ENCODE measurements at regions not wholly inside any gene's neighbourhood (a gene's known extent, or its start where the extent isn't known, plus 50 kb on each side); places are given as distances from the start of the nearest gene placed in this dataset.

DNA sequence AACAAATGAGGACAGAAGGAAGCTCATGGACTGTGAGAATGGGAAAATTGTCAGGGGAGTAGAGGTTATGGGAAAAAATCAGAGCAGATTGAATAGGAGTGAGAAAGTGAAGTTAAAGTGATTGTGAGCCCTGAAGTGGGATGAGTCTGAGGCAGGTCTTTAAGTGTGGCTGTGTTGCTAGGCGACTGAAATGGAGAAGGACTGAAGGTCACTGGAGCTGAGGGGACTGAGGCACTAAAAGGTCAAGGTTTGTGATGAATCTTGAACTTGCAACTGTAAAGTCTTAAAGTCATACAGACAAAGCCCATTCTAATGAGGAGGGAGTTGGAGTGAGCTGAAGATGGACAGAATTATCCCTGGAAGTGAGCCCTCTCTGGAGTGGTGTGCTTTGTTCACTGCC, 518.9 kb downstream of the TUSC7 start:
- DNase-seq (ENCODE audit: low read depth) = no peak
- TF ChIP-seq, protein P1, sequence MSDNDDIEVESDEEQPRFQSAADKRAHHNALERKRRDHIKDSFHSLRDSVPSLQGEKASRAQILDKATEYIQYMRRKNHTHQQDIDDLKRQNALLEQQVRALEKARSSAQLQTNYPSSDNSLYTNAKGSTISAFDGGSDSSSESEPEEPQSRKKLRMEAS (IDR thresholded peaks at IDR 0.05; ENCODE audit: low read depth, low read length) = no peak
- TF ChIP-seq POLR2A (IDR thresholded peaks at IDR 0.05; ENCODE audit: extremely low read depth, insufficient read length) = no peak
- TF ChIP-seq, protein P2, sequence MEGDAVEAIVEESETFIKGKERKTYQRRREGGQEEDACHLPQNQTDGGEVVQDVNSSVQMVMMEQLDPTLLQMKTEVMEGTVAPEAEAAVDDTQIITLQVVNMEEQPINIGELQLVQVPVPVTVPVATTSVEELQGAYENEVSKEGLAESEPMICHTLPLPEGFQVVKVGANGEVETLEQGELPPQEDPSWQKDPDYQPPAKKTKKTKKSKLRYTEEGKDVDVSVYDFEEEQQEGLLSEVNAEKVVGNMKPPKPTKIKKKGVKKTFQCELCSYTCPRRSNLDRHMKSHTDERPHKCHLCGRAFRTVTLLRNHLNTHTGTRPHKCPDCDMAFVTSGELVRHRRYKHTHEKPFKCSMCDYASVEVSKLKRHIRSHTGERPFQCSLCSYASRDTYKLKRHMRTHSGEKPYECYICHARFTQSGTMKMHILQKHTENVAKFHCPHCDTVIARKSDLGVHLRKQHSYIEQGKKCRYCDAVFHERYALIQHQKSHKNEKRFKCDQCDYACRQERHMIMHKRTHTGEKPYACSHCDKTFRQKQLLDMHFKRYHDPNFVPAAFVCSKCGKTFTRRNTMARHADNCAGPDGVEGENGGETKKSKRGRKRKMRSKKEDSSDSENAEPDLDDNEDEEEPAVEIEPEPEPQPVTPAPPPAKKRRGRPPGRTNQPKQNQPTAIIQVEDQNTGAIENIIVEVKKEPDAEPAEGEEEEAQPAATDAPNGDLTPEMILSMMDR (IDR thresholded peaks at IDR 0.05; ENCODE audit: low read depth, low read length) = no peak
- TF ChIP-seq MYC (IDR thresholded peaks at IDR 0.05; ENCODE audit: low read depth, low read length) = no peak
- no peak overlapping the region for H3K4me3 ChIP-seq (ENCODE audit: low read depth, low read length)

DNA sequence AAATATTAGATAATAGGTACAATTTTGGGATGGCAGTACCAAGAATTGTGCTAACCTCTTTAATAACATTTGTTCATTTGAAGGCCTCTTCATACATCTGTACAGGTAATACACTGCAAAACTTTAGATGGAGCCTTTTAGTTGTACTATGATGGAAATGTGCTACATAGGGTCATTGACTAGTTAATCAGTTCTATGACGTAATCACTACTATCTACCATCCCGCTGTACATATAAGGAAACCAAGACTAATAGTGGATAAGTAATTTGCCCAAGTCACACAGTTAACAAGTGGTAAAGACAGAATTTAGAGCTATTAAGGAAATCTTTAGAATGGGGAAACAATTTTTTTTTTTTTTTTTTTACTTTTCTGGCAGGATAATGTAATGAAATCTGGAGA, 521.3 kb downstream of the TUSC7 start:
- no peak overlapping the region for H3K4me3 ChIP-seq (ENCODE audit: low read depth, low read length)
- DNase-seq (ENCODE audit: low read depth) = no peak
- TF ChIP-seq MYC (IDR thresholded peaks at IDR 0.05; ENCODE audit: low read depth, low read length) = no peak
- TF ChIP-seq, protein P2 (IDR thresholded peaks at IDR 0.05; ENCODE audit: low read depth, low read length) = no peak
- TF ChIP-seq, protein P1 (IDR thresholded peaks at IDR 0.05; ENCODE audit: low read depth, low read length) = no peak
- TF ChIP-seq POLR2A (IDR thresholded peaks at IDR 0.05; ENCODE audit: extremely low read depth, insufficient read length) = no peak

DNA sequence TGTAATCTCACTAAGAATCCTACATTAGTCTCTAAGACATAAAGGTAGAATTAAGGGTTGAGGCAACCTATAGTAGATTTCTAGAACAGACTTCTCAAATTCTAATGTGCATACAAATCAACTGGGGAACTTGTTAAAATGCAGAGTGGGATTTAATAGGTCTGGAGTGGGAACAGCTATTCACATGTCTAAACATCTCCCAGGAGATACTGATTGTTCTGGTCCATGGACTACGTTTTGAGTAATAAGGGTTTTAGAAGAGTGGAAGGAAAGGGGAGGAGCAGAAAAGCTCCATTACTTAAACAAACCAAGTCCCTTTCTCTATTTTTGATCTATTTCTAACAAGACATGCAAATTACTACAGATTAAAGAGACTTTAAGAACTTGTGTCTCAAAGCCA, 524.8 kb downstream of the TUSC7 start:
- TF ChIP-seq, protein P2 (IDR thresholded peaks at IDR 0.05; ENCODE audit: low read depth, low read length) = no peak
- TF ChIP-seq MYC (IDR thresholded peaks at IDR 0.05; ENCODE audit: low read depth, low read length) (no peak), POLR2A (IDR thresholded peaks at IDR 0.05; ENCODE audit: extremely low read depth, insufficient read length) (no peak)
- TF ChIP-seq, protein P1 (IDR thresholded peaks at IDR 0.05; ENCODE audit: low read depth, low read length) = no peak
- H3K4me3 ChIP-seq (ENCODE audit: low read depth, low read length) = no peak overlapping the region
- no peak for DNase-seq (ENCODE audit: low read depth)

DNA sequence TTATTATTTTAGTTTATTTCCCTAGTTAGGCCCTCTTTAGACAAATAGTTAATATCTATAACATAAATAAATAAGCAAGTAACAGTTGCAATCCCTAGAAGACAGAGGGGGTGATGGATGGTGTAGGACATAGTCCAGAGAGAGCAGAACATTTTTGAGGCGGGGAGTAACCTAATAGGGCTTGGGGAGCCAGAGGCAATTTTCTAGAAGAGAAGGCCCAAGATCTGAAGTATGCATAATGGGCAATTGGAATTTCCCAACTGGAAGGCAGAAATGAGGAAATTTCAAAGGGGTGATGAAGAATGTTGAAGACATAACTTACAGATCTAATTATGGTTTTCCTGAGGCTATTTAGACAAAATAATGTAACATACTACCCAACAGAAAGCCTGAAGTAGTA, 525.7 kb downstream of the TUSC7 start:
- TF ChIP-seq, protein P2 (IDR thresholded peaks at IDR 0.05; ENCODE audit: low read depth, low read length) = no peak
- TF ChIP-seq POLR2A (IDR thresholded peaks at IDR 0.05; ENCODE audit: extremely low read depth, insufficient read length) = no peak
- TF ChIP-seq, protein P1 (IDR thresholded peaks at IDR 0.05; ENCODE audit: low read depth, low read length) = no peak
- DNase-seq (ENCODE audit: low read depth) = no peak
- no peak overlapping the region for H3K4me3 ChIP-seq (ENCODE audit: low read depth, low read length)

DNA sequence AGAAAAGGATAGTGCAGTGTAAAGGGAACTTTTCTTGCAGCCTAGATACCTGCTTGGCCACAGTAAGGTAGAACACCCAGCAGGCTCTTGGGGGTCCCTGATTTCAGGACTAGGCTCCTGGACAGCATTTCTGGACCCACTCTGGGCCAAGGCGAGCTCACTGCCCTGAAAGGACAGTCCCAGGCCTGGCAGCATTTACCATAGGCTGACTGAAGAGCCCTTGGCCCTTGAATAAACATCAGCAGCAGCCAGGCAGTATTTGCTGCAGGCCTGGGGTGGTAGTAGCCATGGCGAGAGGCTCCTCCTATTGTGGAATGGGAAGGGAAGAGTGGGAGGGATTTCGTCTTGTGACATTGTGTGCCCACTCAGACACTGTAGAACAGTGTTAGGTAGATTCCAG, 529.2 kb downstream of the TUSC7 start:
- DNase-seq (ENCODE audit: low read depth) = no peak
- H3K4me3 ChIP-seq (ENCODE audit: low read depth, low read length) = no peak overlapping the region
- TF ChIP-seq POLR2A (IDR thresholded peaks at IDR 0.05; ENCODE audit: extremely low read depth, insufficient read length) = no peak
- TF ChIP-seq, protein P1 (IDR thresholded peaks at IDR 0.05; ENCODE audit: low read depth, low read length) = no peak
- TF ChIP-seq, protein P2 (IDR thresholded peaks at IDR 0.05; ENCODE audit: low read depth, low read length) = no peak
- TF ChIP-seq MYC (IDR thresholded peaks at IDR 0.05; ENCODE audit: low read depth, low read length) = no peak

DNA sequence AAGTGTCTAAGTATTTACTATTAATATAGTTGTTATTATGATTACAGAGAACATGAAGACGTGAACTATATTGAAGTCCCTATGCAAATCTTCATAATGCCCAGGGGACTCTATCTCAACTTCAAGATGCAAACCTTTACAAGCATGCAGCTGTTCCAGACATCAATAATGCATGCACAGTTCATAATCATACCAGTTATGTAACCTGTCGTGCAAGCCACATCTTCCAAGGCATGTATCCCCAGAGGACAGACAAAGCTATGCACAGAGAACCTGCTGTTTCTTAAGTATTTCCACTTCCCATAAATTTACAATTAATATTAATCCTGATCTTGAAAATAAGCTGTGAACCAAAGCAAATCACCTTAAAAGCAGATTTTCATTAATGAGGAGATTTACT, 534.1 kb downstream of the TUSC7 start:
- no peak for DNase-seq (ENCODE audit: low read depth)

More for the DNA sequence above, 534.1 kb downstream of the TUSC7 start:
- no peak for TF ChIP-seq POLR2A (IDR thresholded peaks at IDR 0.05; ENCODE audit: extremely low read depth, insufficient read length)
- no peak for TF ChIP-seq MYC (IDR thresholded peaks at IDR 0.05; ENCODE audit: low read depth, low read length)
- TF ChIP-seq, protein P2 (IDR thresholded peaks at IDR 0.05; ENCODE audit: low read depth, low read length) = no peak
- TF ChIP-seq, protein P1 (IDR thresholded peaks at IDR 0.05; ENCODE audit: low read depth, low read length) = no peak
- H3K4me3 ChIP-seq (ENCODE audit: low read depth, low read length) = no peak overlapping the region
